MM.1S (cell line): ENCODE measurements at regions not wholly inside any gene's neighbourhood (a gene's known extent, or its start where the extent isn't known, plus 50 kb on each side); places are given as distances from the start of the nearest gene placed in this dataset.

Experiments used
- DNase-seq: peaks from one replicate; pipeline ENCODE4 v3.0.0-alpha.2; 2015
- H2AFZ ChIP-seq: fragments of 300-600 bp; sonication (generic); 2 replicates; pipeline ENCODE4 v1.6.0; 2016; ENCODE audit warnings: antibody characterized with exemption, low read length
- H3F3A ChIP-seq: fragments of 300-600 bp; sonication (generic); 2 replicates; pipeline ENCODE4 v1.6.1; 2016; ENCODE audit warnings: mild to moderate bottlenecking, antibody characterized with exemption, low read length, moderate library complexity, mixed read lengths; ENCODE audit not compliant: insufficient read depth
- H3K27ac ChIP-seq: fragments of 300-600 bp; sonication (generic); 2 replicates; pipeline ENCODE4 v1.5.1; 2016; ENCODE audit warnings: mild to moderate bottlenecking, low read length
- H3K27me3 ChIP-seq: fragments of 300-600 bp; sonication (generic); replicated peaks from 2 replicates; pipeline ENCODE4 v1.6.0; 2016; ENCODE audit warnings: low read length; ENCODE audit not compliant: insufficient read depth
- H3K36me3 ChIP-seq: fragments of 300-600 bp; sonication (generic); replicated peaks from 2 replicates; pipeline ENCODE4 v1.6.1; 2016; ENCODE audit warnings: mild to moderate bottlenecking, low read length, mixed read lengths; ENCODE audit not compliant: insufficient read depth
- H3K4me1 ChIP-seq: fragments of 300-600 bp; sonication (generic); 2 replicates; pipeline ENCODE4 v1.6.1; 2016; ENCODE audit warnings: low read length, mixed read lengths
- H3K4me2 ChIP-seq: fragments of 300-600 bp; sonication (generic); 2 replicates; pipeline ENCODE4 v1.6.0; 2016; ENCODE audit warnings: low read depth, low read length
- H3K4me3 ChIP-seq: fragments of 300-600 bp; sonication (generic); 2 replicates; pipeline ENCODE4 v1.5.1; 2016; ENCODE audit warnings: low read length, mixed read lengths
- H3K79me2 ChIP-seq: fragments of 300-600 bp; sonication (generic); 2 replicates; pipeline ENCODE4 v1.6.1; 2016; ENCODE audit warnings: mixed run types, low read length, mixed read lengths
- H3K9ac ChIP-seq: fragments of 300-600 bp; sonication (generic); 2 replicates; pipeline ENCODE4 v1.6.1; 2016; ENCODE audit warnings: low read length, mixed read lengths
- H3K9me2 ChIP-seq: fragments of 300-600 bp; sonication (generic); replicated peaks from 2 replicates; pipeline ENCODE4 v1.6.1; 2016; ENCODE audit warnings: mild to moderate bottlenecking, low read length, mixed read lengths; ENCODE audit not compliant: insufficient read depth
- H3K9me3 ChIP-seq: fragments of 300-600 bp; sonication (generic); replicated peaks from 2 replicates; pipeline ENCODE4 v1.6.1; 2016; ENCODE audit warnings: mild to moderate bottlenecking, low read length, mixed read lengths; ENCODE audit not compliant: insufficient read depth
- H4K20me1 ChIP-seq: fragments of 300-600 bp; sonication (generic); 2 replicates; pipeline ENCODE4 v1.6.1; 2016; ENCODE audit warnings: mild to moderate bottlenecking, low read length, moderate library complexity, mixed read lengths; ENCODE audit not compliant: insufficient read depth
- CTCF ChIP-seq: fragments of 300-600 bp; sonication (generic); IDR thresholded peaks from 2 replicates; pipeline ENCODE4 v1.5.1; 2016; ENCODE audit warnings: antibody characterized with exemption, low read length, mixed read lengths
- EZH2 ChIP-seq: fragments of 300-600 bp; sonication (generic); optimal IDR thresholded peaks from 2 replicates; pipeline ENCODE3; 2017; ENCODE audit warnings: low read depth, mild to moderate bottlenecking, antibody characterized with exemption, low read length, mixed read lengths
- EZH2phosphoT487 ChIP-seq: fragments of 300-600 bp; sonication (generic); IDR thresholded peaks from 2 replicates; pipeline ENCODE4 v1.6.1; 2018; ENCODE audit warnings: antibody characterized with exemption, low read length

GRCh38 chr20:52012079-52012478 lies 179.5 kb downstream of the ZFP64 start:
- H3K4me1 ChIP-seq: no peaks in the 10 kb centered on the region
- H3K9me3 ChIP-seq: no peaks in the 10 kb centered on the region
- DNase-seq: no peak
- H3K4me3 ChIP-seq: no peak overlapping the region
- H3K4me2 ChIP-seq: no peak overlapping the region
- H3K79me2 ChIP-seq: no peaks in the 10 kb centered on the region
- H3K9ac ChIP-seq: no peak overlapping the region
- no peaks in the 10 kb centered on the region for H3K27me3 ChIP-seq
- H3K9me2 ChIP-seq: no peaks in the 10 kb centered on the region
- H3F3A ChIP-seq: no peaks in the 10 kb centered on the region
- TF ChIP-seq EZH2 (no peak), CTCF (no peak), EZH2phosphoT487 (no peak)
- H4K20me1 ChIP-seq: no peaks in the 10 kb centered on the region
- H2AFZ ChIP-seq: no peak overlapping the region
- H3K36me3 ChIP-seq: no peaks in the 10 kb centered on the region
- H3K27ac ChIP-seq: no peak overlapping the region

- Histone ChIP-seq H3K27me3 (no peaks in the 10 kb centered on the region), H3F3A (no peaks in the 10 kb centered on the region), H3K4me3 (no peak overlapping the region), H2AFZ (no peak overlapping the region), H4K20me1 (no peaks in the 10 kb centered on the region), H3K9me3 (no peaks in the 10 kb centered on the region), H3K9ac (no peak overlapping the region), H3K27ac (no peak overlapping the region), H3K4me1 (no peaks in the 10 kb centered on the region), H3K9me2 (no peaks in the 10 kb centered on the region), H3K4me2 (no peak overlapping the region), H3K79me2 (no peaks in the 10 kb centered on the region), H3K36me3 (no peaks in the 10 kb centered on the region)
- no peak for TF ChIP-seq EZH2
- no peak for TF ChIP-seq EZH2phosphoT487
- no peak for TF ChIP-seq CTCF
- no peak for DNase-seq
These were observed 180.5 kb downstream of the ZFP64 start for GRCh38 chr20:52011093-52011492.

GRCh38 chr20:52010541-52010940 lies 181.0 kb downstream of the ZFP64 start:
- H2AFZ ChIP-seq: no peak overlapping the region
- TF ChIP-seq CTCF: no peak
- no peak for TF ChIP-seq EZH2
- TF ChIP-seq EZH2phosphoT487: no peak

More at GRCh38 chr20:52010541-52010940, 181.0 kb downstream of the ZFP64 start:
- no peak for DNase-seq
- Histone ChIP-seq H3K4me3 (no peak overlapping the region), H3K9me3 (no peaks in the 10 kb centered on the region), H3K79me2 (no peaks in the 10 kb centered on the region), H3K4me1 (no peaks in the 10 kb centered on the region), H3K4me2 (no peak overlapping the region), H3K27me3 (no peaks in the 10 kb centered on the region), H3K9ac (no peak overlapping the region), H4K20me1 (no peaks in the 10 kb centered on the region), H3F3A (no peaks in the 10 kb centered on the region), H3K36me3 (no peaks in the 10 kb centered on the region), H3K9me2 (no peaks in the 10 kb centered on the region), H3K27ac (no peak overlapping the region)
